Skeletal muscle tissue (tissue), 3 donors: ENCODE measurements at regions not wholly inside any gene's neighbourhood (a gene's known extent, or its start where the extent isn't known, plus 50 kb on each side); places are given as distances from the start of the nearest gene placed in this dataset.

ENCODE experiments used
- H3K27ac ChIP-seq: one replicate; pipeline ENCODE4 v1.7.0; 2013; ENCODE audit warnings: mild to moderate bottlenecking, low read depth, low read length, inconsistent platforms
- H3K27me3 ChIP-seq, 3 donors: one replicate each; pipeline ENCODE4 v1.7.0; 2013; ENCODE audit warnings: low read length in 3 of 3; ENCODE audit not compliant: control insufficient read depth in 3 of 3, insufficient read depth in 3 of 3
- H3K36me3 ChIP-seq, 3 donors: one replicate each; pipeline ENCODE4 v1.7.0; 2013; ENCODE audit warnings: low read length in 3 of 3; ENCODE audit not compliant: control insufficient read depth in 3 of 3, insufficient read depth in 3 of 3
- H3K4me1 ChIP-seq, 3 donors: one replicate each; pipeline ENCODE4 v1.7.0; 2013; ENCODE audit warnings: low read length in 3 of 3, mild to moderate bottlenecking in 3 of 3; ENCODE audit not compliant: control insufficient read depth in 3 of 3, insufficient read depth in 3 of 3
- H3K4me3 ChIP-seq, 3 donors: one replicate each; pipeline ENCODE4 v1.7.0; 2013; ENCODE audit warnings: low read length in 3 of 3
- H3K9ac ChIP-seq, 3 donors: one replicate each; pipeline ENCODE4 v1.7.0; 2013; ENCODE audit warnings: low read length in 3 of 3, mild to moderate bottlenecking in 3 of 3, moderate library complexity in 2 of 3, low read depth in 1 of 3
- H3K9me3 ChIP-seq, 3 donors: one replicate each; pipeline ENCODE4 v1.7.0; 2013; ENCODE audit warnings: low read length in 3 of 3; ENCODE audit not compliant: control insufficient read depth in 3 of 3
- donor health status: Osteomylitis.

DNA sequence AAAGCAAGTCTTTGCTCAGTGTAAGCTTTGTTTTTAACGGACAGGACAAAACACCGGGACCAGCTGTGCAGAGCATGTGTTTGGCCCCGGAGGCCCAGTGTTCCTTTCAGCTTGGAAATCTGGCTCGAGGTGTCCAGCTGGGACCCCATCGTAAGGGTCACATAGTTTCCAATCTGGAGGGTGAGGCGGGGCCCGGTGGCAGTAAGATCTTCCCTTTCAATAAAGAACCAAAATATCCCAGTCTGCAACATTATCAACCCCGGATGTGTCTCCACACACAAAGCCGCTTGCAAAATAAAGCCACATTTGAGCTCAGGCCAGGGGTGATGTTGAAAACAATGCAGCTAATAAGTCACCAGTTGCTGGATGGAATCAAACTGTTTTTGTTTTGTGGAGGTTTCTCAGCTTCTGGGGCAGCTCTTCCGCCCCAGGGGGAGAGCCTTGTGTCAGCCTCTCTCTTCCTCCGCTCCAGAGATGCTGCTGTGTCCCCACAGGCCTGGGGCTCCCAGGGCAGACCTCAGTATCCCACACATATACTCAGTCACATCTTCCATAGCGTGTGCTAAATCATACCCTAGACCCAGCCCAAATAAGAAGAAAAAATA, 138.6 kb upstream of the GLI2 start:
- Histone ChIP-seq H3K27ac (peak overlapping the region; percentile 80), H3K27me3 (no peaks in the 10 kb centered on the region), H3K36me3 (no peaks in the 10 kb centered on the region), H3K9ac (no peak overlapping the region), H3K4me3 (no peak overlapping the region), H3K9me3 (no peaks in the 10 kb centered on the region), H3K4me1 (peaks cover 23 to 31% (median 30%) of the 10 kb centered on the region in 3 donors)

DNA sequence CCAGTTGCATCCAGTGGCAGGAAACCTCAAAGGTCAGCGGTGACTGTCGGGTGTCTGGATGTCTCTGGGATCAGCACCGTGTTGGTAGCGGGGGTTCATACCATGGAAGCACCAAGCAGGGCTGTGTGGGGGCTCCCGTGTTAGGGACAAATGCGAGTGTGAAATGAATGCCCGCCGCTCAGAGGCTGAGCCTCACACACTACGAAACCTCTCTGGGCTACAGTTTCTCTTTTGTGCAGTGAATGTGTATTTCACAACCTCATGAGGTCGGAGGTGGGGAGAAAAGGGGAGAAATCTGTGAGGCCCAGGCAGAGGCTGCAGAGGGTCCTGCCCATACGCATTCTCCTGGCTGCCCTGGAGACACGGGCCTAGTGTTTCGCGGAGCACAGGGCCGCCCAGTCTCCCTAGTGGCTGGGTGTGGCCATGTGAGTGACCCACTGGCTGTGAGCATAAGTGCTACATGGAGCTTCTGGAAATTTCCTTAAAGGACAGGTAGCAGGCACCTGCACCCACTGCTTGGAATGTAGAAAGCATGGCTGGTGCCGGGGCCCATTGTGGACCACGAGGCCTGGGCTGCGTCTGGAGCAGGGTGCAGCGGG, 138.0 kb upstream of the GLI2 start:
- peaks cover 23 to 31% (median 30%) of the 10 kb centered on the region in 3 donors for H3K4me1 ChIP-seq
- no peaks in the 10 kb centered on the region for H3K27me3 ChIP-seq
- no peak overlapping the region for H3K4me3 ChIP-seq
- H3K27ac ChIP-seq = peak overlapping the region; percentile 30
- no peak overlapping the region for H3K9ac ChIP-seq
- no peaks in the 10 kb centered on the region for H3K36me3 ChIP-seq
- no peaks in the 10 kb centered on the region for H3K9me3 ChIP-seq

DNA sequence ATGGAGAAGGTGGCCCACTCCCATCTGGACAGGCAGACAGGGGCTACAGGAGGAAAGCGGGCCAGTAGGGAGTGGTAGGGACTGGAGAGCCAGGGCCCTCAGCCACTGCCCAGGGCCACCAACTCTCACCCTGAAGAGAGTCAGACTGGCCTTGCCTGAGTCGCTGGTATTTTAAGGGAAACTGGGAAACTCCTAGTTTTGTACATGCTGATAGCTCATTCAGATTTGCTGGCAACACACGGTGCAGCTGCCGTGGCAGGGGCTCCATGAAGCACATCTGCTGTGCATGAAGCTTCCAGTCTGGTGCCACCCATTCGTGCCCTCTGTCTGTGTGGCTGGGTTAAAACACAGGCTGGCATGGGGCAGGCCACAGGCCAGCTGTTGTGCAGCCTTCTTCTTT, 137.3 kb upstream of the GLI2 start:
- no peaks in the 10 kb centered on the region for H3K36me3 ChIP-seq
- H3K4me3 ChIP-seq = no peak overlapping the region
- no peaks in the 10 kb centered on the region for H3K27me3 ChIP-seq
- peaks cover 23 to 31% (median 30%) of the 10 kb centered on the region in 3 donors for H3K4me1 ChIP-seq
- no peak overlapping the region for H3K9ac ChIP-seq
- H3K9me3 ChIP-seq = no peaks in the 10 kb centered on the region
- H3K27ac ChIP-seq = no peak overlapping the region

DNA sequence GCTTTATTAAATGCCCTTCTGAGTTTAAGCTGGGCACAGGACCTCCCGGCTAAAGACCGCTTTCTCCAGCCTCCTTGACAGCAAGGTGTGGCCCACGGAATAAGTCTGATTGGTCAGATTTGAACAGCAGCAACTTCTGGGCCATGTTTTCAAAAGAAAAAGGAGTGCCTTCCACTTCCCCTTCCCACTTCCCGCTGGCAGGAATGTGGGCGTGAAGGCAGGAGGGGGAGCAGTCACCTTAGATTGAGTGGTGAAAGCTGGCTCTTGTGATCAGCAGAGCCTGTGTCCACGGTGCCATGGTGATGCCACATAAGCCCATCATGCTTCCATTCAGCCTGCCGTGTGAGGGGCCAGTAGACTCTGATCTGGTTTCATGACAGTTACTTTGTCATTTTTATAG, 136.6 kb upstream of the GLI2 start:
- Histone ChIP-seq H3K4me1 (peaks cover 23 to 31% (median 30%) of the 10 kb centered on the region in 3 donors), H3K36me3 (no peaks in the 10 kb centered on the region), H3K9ac (no peak overlapping the region), H3K27me3 (peaks cover 0 to 3% (median 0%) of the 10 kb centered on the region in 3 donors), H3K4me3 (no peak overlapping the region), H3K9me3 (no peaks in the 10 kb centered on the region), H3K27ac (no peak overlapping the region)

DNA sequence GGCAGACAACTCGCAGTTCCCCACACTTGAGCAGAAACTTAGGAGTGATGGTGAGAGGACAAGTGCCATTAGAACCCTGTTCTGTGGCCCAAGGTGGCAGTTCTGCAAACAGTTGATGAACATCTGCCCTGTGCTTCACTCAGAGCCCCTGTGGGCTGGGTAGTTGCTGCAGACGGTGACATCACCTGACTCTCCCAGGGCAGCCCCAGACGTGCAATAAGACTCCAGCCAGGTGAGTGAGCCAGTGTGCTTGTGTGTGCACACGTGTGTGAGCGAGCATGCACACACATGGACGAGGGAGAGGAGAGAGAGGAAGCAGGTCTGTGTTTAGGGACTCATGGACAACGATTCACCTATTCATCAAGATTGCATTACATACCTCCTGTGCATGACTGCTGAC, 136.0 kb upstream of the GLI2 start:
- H3K4me1 ChIP-seq = peaks cover 23 to 31% (median 30%) of the 10 kb centered on the region in 3 donors
- H3K9ac ChIP-seq = no peak overlapping the region
- H3K27ac ChIP-seq = no peak overlapping the region
- no peaks in the 10 kb centered on the region for H3K36me3 ChIP-seq
- no peak overlapping the region for H3K4me3 ChIP-seq
- no peaks in the 10 kb centered on the region for H3K9me3 ChIP-seq
- peaks cover 0 to 3% (median 3%) of the 10 kb centered on the region in 3 donors for H3K27me3 ChIP-seq

DNA sequence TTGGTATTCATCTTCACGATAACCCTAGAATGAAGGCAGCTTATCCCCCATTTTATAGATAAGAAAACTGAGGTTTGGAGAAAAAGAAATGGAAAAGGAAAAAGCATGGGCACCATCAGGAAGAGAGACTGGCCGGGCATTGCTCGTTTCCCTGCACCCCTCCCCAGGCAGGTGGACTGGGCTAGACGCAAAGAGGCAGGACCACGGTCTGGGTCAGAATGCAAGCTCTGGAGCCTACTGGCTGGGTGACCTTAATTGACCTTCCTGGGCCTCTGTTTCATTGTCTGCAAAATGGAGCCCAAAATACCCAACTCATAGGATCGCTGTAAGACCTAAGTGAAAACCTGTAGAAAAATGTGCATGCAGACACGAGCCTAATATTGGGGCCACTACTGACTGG, 135.3 kb upstream of the GLI2 start:
- Histone ChIP-seq H3K36me3 (no peaks in the 10 kb centered on the region), H3K4me3 (no peak overlapping the region), H3K27me3 (peaks cover 0 to 9% (median 6%) of the 10 kb centered on the region in 3 donors), H3K4me1 (peaks cover 23 to 31% (median 30%) of the 10 kb centered on the region in 3 donors), H3K9ac (no peak overlapping the region), H3K27ac (no peak overlapping the region), H3K9me3 (no peaks in the 10 kb centered on the region)

DNA sequence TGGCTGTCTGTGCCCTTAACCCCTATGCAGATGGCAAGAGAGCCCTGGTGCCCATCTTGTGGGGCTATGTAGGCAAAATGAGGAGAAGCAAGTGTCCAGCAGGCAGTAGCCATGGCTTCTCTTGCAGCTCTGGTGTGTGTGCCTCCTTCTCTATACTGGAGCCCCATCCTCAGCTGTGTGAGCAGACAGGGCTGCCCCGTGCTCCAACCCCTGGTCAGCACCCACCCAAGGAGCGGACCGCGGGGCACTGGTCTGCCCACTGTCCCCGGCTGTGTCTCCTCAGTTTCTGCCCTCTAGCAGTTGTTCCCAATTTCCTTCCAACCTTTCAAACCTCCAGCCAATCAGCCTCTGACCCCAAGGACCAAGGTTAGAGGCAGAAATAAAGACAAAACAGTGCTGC, 134.9 kb upstream of the GLI2 start:
- H3K27ac ChIP-seq = no peak overlapping the region
- peaks cover 0 to 12% (median 10%) of the 10 kb centered on the region in 3 donors for H3K27me3 ChIP-seq
- H3K9me3 ChIP-seq = no peaks in the 10 kb centered on the region
- H3K9ac ChIP-seq = no peak overlapping the region
- no peak overlapping the region for H3K4me3 ChIP-seq
- H3K36me3 ChIP-seq = no peaks in the 10 kb centered on the region
- H3K4me1 ChIP-seq = peaks cover 19 to 29% (median 26%) of the 10 kb centered on the region in 3 donors

DNA sequence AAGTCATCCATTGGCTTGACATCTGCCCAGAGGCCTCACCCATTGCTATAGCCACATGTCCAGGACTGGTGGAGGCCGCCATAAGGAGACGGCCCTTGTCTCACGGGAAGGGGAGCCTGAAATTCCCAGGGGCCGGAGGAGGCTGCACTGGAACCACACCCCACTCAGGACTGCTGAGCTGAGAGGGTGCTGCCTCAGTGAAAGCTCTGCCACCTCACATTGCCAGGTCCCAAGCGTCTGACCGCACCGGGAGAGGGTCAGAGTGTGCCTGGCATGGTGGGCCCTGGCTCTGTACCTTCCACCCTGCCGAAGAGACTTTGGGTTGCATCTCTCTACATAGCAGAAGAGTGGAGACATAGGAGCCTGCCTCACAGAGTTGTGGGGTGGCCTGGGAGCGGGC, 134.1 kb upstream of the GLI2 start:
- H3K9ac ChIP-seq = no peak overlapping the region
- no peaks in the 10 kb centered on the region for H3K9me3 ChIP-seq
- H3K27me3 ChIP-seq = peaks cover 0 to 20% (median 14%) of the 10 kb centered on the region in 3 donors
- no peak overlapping the region for H3K27ac ChIP-seq
- H3K4me3 ChIP-seq = no peak overlapping the region
- H3K4me1 ChIP-seq = peaks cover 13 to 21% (median 18%) of the 10 kb centered on the region in 3 donors
- H3K36me3 ChIP-seq = no peaks in the 10 kb centered on the region

DNA sequence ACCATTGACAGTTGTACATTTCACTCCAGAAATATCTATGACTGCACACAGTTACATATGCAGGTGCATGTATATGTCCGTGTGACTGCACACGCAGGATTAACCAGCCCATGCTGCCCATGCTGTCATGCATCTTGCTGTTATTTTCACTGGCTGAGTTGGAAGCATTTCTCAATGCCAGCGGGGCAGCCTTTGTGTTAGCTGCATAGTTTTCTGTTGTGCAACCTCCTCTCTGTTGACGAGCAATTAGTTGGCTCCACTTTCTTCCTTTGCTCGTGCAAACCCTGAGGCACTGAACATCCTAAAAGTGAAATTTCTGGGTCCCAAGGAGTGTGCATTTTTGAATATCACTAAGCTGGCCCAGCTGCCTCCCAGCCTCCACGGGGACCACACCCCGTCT, 133.4 kb upstream of the GLI2 start:
- Histone ChIP-seq H3K9ac (no peak overlapping the region), H3K27me3 (peaks cover 0 to 25% (median 18%) of the 10 kb centered on the region in 3 donors), H3K27ac (no peak overlapping the region), H3K4me3 (no peak overlapping the region), H3K9me3 (no peaks in the 10 kb centered on the region), H3K36me3 (no peaks in the 10 kb centered on the region), H3K4me1 (peaks cover 10 to 17% (median 15%) of the 10 kb centered on the region in 3 donors)

DNA sequence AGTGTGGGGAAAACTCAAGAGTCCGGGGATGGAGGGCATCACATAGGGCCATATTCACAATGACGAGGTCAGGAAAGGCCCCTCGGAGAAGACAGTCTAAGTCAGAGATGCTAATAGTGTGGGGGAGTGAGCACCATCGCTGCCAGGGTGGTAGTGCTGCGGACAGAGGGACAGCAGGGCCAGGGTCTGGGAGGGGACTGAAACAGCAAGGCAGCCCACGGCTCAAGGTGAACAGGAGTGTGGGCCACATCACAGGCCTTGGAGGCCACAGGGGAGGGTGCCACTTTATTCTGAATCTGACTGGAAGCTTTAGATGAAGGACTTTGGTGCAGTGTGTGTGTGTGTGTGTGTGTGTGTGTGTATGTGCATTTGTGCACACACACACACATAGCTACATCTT, 130.9 kb upstream of the GLI2 start:
- Histone ChIP-seq H3K4me1 (no peaks in the 10 kb centered on the region), H3K27me3 (peaks cover 0 to 28% (median 21%) of the 10 kb centered on the region in 3 donors), H3K9me3 (no peaks in the 10 kb centered on the region), H3K27ac (no peak overlapping the region), H3K9ac (no peak overlapping the region), H3K36me3 (no peaks in the 10 kb centered on the region), H3K4me3 (no peak overlapping the region)
